Erythroblast (primary cell): ENCODE measurements at regions not wholly inside any gene's neighbourhood (a gene's known extent, or its start where the extent isn't known, plus 50 kb on each side); places are given as distances from the start of the nearest gene placed in this dataset.

Source experiments
- DNase-seq, 2 experiments: peaks; one replicate each; lab custom pipeline; 2025; lab: John Stamatoyannopoulos, UW
- GATA1 ChIP-seq: IDR thresholded peaks from 2 replicates; pipeline ENCODE4 v1.6.1; 2011; ENCODE audit warnings: low read depth, mild to moderate bottlenecking, control low read depth, low read length, moderate library complexity
- POLR2A ChIP-seq: IDR thresholded peaks from 2 replicates; pipeline ENCODE4 v1.6.1; 2011; ENCODE audit warnings: mild to moderate bottlenecking, low read length

DNA sequence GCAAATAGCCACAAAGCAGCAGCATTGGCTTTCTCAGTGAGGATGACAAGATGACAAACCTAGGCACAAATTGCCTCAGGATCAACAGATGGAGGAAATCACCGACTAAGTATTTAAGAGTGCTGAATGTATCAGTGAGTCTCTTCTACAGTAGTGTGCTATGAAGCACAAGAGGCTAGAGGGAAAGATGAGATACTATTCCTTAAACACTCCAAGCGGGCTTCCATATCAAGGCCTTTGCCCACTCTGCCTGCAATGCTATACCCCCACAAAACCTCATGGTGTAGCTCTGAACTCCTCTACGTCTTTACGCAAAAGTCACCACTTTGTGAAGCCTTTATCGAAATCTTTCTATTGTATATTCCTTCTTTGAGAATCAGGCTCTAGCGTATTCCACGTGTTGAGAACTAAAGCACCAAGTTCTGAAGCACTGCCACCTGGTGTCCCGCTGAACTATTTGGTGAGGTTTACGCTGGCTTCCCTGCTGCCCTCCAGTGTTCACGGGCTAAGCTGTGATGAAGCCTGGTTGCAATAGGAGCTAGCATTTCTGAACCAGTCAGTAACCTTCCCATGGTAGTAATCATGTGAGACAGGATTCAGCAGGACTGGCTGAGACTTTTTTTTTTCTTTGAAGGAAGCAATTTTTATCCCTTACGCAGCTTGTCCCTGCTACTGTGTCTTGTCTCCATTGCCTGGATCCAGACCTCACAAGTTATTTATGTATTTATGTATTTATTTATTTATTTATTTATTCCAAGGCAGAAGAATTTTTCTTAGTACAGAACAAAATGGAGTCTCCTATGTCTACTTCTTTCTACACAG, 426.5 kb upstream of the OR4E1 start:
- no peak for TF ChIP-seq GATA1
- TF ChIP-seq POLR2A, result no peak
- DNase-seq, result peak; percentile 48 to 63

DNA sequence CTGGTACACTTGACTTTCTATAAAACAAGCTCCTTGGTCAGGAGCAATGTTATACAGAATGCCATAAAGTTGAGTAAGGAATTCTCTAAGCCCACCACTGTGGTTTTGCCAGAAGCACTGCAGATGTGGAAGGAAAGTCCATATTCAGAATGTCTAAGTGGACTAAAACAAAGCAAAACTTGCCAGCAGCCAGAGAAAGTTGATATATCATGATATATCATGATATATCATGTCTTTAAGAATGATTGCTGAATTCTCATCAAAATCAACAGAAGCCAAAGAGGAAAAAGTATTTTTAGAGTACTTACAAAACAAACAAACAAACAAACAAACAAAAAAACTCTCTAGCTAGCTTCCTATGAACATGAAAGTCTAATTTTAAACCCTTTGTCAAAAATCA, 424.8 kb upstream of the OR4E1 start:
- DNase-seq, result no peak
- TF ChIP-seq POLR2A (no peak), GATA1 (no peak)

DNA sequence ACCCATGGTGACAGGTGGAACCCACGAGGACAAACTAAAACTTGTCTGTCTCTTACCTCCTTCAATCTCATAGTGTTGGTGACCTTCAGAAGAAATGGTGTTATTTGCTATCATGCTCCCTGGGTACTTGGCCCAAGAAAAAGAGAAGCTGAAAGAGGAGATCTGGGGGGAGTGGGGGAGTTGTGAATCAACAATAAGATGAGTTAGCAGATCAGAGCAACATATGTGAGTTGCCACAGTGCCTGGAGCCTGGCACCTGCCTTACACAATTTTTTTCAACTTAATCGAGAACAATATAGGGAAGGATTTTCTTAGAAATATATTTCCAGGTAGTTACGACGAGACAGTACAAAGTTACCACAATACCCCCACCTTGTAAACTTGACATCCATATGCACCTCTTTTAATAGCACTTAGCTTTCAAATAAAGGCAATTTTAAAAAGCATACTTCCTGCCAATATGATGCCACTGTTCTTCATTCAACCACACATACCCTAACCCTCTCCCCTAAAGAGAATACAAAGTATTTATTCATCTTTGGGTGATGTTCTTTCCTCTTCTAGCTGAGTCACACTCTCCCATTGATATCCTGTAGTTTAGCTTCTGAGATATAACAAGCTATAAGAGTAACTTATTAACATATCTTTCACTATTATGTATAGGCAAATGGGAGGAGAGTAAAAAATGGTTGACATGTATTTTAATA, 424.1 kb upstream of the OR4E1 start:
- TF ChIP-seq GATA1 (no peak), POLR2A (no peak)
- DNase-seq, result no peak

DNA sequence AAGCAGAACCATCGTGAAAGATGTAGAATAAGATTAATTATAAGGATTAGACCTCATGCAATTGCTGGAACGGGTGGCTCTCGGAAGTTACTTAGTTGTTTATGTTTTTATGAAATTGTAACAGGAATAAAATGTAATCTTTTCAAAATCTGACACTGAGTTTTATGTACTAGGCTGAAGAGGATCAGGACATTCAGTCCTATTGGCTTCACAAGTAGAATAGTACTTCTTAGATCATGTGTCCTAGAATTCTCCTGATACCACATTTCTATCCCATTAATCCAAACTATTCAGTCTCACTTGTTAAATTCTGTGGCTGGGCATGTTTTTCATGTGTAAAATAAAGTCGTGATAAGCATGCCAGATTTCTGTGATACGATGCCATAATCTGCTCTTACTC, 423.5 kb upstream of the OR4E1 start:
- no peak for TF ChIP-seq GATA1
- no peak for TF ChIP-seq POLR2A

DNA sequence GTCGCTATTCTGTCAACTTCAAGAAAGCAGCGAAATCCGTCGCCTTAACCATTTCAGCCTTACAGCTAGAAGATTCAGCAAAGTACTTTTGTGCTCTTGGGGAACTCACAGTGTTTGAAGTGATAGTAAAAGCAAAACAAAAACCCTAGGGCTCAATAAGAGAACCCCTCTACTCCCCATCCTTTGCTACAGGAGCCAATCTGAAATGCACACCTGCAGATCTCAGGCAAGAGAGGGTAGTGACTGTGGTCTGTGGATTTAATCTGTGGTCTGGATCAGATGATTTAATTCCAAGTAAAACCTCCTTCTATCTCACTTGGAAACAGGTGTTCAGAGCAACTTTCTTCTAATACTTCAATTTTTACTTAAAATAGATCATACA, 422.9 kb upstream of the OR4E1 start:
- TF ChIP-seq GATA1 (no peak), POLR2A (no peak)
- no peak for DNase-seq

More for the DNA sequence above, 423.5 kb upstream of the OR4E1 start:
- no peak for DNase-seq

DNA sequence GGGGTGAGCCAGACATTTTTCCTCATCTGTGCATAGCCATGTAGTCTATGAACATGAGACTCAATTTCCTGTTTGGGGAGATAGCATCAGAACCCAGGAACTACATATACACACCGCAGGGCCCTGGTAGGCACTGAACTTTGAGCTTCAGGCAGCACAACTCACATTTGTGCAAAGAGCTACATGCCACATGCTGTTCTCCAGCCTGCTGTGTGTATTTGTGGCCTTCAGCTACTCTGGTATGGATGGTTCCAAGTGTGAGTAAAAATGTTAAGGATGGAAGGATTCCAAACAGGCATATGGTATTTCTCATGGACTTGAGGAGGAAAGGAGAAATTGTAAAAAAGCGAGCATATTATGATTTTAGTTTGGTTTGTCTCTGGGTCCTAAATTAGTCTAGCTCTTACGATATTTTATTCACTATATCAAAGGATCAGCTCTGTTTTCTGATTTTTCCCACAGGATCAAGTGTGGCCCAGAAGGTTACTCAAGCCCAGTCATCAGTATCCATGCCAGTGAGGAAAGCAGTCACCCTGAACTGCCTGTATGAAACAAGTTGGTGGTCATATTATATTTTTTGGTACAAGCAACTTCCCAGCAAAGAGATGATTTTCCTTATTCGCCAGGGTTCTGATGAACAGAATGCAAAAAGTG, 422.4 kb upstream of the OR4E1 start:
- no peak for TF ChIP-seq POLR2A
- no peak for TF ChIP-seq GATA1
- DNase-seq, result no peak

DNA sequence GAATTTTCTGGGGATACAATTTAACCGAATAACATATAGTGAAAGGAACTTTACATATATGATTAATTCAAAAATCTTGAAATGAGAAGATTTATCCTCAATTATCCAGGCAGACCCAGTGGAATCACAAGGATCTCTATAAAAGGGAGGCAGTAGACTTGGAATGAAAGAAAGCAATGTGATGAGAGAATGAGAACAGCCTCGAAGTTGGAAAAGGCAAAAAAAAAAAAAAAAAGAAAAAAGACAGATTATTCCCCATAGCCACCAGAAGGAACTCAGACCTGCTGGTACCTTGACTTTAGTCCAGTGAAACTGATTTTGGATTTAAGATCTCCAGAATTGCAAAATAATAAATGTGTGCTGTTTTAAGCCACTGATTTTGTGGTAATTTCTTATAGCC, 416.3 kb upstream of the OR4E1 start:
- no peak for DNase-seq
- TF ChIP-seq POLR2A, result no peak
- TF ChIP-seq GATA1, result no peak

DNA sequence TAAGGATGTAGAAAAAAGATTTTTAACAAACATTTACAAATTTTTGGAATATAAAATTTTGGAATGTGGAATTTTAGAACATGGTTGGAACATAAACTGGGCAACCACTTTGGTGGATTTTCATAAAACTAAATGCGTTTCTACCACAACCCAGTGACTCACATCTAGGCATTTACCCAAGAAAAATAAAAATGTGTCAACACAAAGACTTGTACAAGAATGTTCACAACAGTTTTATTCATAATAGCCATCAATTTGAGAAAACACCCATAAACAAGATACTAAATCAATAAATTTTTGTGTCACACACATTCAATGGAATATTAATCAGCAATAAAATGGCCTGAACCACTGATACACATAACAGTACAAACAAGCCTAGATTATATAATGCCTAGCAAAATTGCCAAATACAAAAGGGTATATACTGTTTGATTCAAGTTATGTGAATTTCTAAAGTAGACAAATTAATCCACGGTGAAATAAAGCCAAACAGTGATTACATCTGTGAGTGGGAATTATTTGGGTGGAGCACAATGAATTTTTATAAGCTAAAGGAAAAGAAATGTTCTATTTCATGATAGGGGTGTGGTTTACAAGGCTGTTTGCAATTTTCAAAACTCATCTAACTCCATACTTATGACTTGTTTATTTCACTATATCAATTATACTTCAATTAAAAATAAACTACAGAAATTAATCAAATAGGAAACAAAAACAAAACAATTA, 415.2 kb upstream of the OR4E1 start:
- no peak for DNase-seq
- no peak for TF ChIP-seq GATA1
- no peak for TF ChIP-seq POLR2A

DNA sequence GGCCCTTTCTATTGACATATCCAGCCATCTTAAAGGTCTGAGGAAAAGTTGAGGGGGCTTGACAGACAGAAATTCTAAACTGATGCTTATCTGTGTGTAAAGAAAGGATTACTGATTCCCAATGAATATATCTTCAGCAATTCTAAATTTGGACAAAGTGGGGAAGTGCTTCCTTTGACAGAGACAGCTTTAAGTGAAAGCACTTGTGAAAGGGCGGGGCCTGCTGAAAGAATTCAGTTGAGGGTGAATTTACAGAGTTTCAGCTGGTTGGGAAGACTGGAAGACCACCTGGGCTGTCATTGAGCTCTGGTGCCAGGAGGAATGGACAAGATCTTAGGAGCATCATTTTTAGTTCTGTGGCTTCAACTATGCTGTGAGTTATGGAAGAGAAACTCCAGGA, 412.5 kb upstream of the OR4E1 start:
- TF ChIP-seq POLR2A (no peak), GATA1 (no peak)
- DNase-seq, result no peak

DNA sequence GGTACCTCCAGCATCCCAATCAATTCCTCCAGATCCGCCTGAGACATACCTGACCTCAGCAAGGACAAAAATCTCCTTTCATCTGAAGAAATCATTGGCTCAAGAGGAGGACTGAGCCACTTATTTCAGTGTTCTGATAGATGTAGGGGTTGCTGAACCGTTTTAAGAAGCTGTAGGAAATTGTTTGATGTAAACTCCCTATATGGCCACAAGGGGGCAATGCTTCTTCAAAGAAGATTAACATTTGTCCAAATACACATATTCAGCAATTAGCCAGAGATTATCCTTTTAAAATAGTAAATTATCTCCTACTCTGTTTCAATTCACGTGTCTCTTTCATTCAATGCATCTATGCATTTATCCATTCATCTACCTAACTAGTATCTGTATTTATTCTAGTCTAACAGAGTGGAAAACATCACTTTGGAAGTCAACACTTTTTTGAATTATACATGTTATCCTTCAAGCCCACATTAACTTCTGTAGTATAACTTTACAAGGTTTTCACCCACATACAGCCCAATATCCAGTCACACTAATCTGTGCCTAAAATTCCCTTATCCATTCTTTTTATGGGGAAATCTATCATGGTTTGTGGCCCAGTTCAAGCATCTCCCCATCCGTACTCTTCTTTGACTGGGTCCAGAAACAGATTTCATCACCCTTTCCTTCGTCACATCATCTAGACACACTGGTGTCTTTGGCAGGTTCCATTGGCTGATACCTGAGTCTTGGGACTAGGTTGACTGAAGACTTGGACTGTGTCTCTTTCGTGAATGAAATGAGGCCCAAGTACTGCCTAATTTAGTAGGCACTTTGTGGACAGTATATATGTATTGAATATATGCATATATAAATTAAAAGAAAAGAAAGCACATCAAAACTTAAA, 411.0 kb upstream of the OR4E1 start:
- DNase-seq, result peak; percentile 50 to 69
- TF ChIP-seq GATA1, result no peak
- TF ChIP-seq POLR2A, result no peak

DNA sequence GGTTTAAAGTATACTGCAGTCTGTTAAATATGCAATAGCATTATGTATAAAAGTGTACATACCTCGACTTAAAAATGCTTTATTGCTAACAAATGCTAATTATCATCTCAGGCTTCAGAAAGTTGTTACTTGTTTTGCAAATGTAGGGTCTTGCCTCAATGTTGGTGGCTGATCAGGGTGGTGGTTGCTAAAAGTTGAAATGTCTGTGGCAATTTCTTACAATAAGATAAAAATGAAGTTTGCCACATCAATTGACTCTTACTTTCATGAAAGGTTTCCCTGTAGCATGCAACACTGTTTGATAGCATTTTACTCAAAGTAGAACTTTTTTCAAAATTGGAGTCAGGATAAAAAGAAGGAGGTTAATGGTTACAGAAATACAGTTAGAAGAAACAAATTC, 407.7 kb upstream of the OR4E1 start:
- DNase-seq, result no peak
- no peak for TF ChIP-seq GATA1
- no peak for TF ChIP-seq POLR2A

DNA sequence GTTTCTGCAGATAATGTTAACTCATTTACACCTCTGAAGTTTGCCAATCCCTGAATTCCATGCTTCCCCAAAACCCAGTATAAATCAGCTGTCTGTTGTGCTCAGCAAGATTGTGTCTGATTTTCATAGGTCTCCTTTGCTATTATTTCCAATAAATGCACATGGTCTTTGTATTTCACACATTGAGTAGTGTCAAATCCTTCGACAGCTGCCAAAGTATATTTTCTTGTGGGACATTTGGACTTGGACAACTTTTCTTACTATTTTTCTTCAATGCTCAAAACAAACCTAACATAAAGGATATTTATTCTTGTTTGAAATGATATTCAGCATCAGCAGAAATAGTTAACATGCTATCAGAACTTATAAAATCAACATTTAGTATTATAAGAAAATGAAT, 406.1 kb upstream of the OR4E1 start:
- DNase-seq, result no peak
- TF ChIP-seq POLR2A, result no peak
- no peak for TF ChIP-seq GATA1
